Esophagus muscularis mucosa (tissue), 4 donors: ENCODE measurements at regions not wholly inside any gene's neighbourhood (a gene's known extent, or its start where the extent isn't known, plus 50 kb on each side); places are given as distances from the start of the nearest gene placed in this dataset.

Source experiments
- DNase-seq: peaks from one replicate; pipeline ENCODE4 v3.0.0-alpha.2; 2017; ENCODE audit errors: extremely low spot score
- H3K27ac ChIP-seq, 4 donors: fragments of 200-600 bp; sonication (generic); replicated peaks in 1 of 4; 1 replicate in 3 of 4; 2 replicates in 1 of 4; pipeline ENCODE4 v1.5.1; 2016 to 2019; ENCODE audit warnings: mild to moderate bottlenecking in 1 of 4
- H3K27me3 ChIP-seq, 4 donors: fragments of 200-600 bp; sonication (generic); one replicate each; pipeline versions ENCODE4 v1.5.1 to v1.6.0; 2016 to 2019
- H3K36me3 ChIP-seq, 4 donors: fragments of 200-600 bp; sonication (generic); one replicate each; pipeline ENCODE4 v1.5.1; 2016 to 2019
- H3K4me1 ChIP-seq, 4 donors: fragments of 200-600 bp; sonication (generic); one replicate each; pipeline ENCODE4 v1.5.1; 2016 to 2019
- H3K4me3 ChIP-seq, 4 donors: fragments of 200-600 bp; sonication (generic); 1 replicate in 2 of 4; 2 replicates in 2 of 4; pipeline ENCODE4 v1.5.1; 2016 to 2019; ENCODE audit warnings: mild to moderate bottlenecking in 4 of 4, moderate library complexity in 1 of 4
- H3K9me3 ChIP-seq, 4 donors: fragments of 200-600 bp; sonication (generic); 1 replicate in 3 of 4; 2 replicates in 1 of 4; pipeline ENCODE4 v1.5.1; 2016 to 2019
- EP300 ChIP-seq: sonication (generic); formaldehyde crosslinking; IDR thresholded peaks from one replicate; pipeline ENCODE4 v1.6.1; 2017; ENCODE audit warnings: antibody characterized with exemption
- POLR2A ChIP-seq: fragments of 450-650 bp; IDR thresholded peaks from one replicate; pipeline ENCODE4 v1.6.1; 2017; ENCODE audit warnings: antibody characterized with exemption, moderate library complexity, mild to moderate bottlenecking, low read depth
- POLR2AphosphoS5 ChIP-seq, 2 donors: sonication (generic); formaldehyde crosslinking; IDR thresholded peaks; one replicate each; pipeline ENCODE4 v1.6.1; 2017; ENCODE audit warnings: antibody characterized with exemption in 2 of 2
- WGBS: methylation state at CpG from one replicate; pipeline ENCODE4 v1.1.5; 2018; 5-methylcytosine and 5-hydroxymethylcytosine counted together
- intact Hi-C: fragments of 100-400 bp; cut with DNase I; formaldehyde crosslinking; loops from one replicate; pipeline ENCODE4 v1.15.1; 2023
- TF ChIP-seq, protein P1 (sequence below), 3 experiments: fragments of 200-600 bp in 2 of 3; fragments of 450-650 bp in 1 of 3; sonication (generic) in 2 of 3; IDR thresholded peaks; one replicate each; pipeline ENCODE4 v1.5.1; 2017 to 2019; ENCODE audit warnings: antibody characterized with exemption in 3 of 3, mild to moderate bottlenecking in 2 of 3, moderate library complexity in 1 of 3

- no peak for TF ChIP-seq EP300
- TF ChIP-seq POLR2A = no peak
- no peak for TF ChIP-seq POLR2AphosphoS5 (IDR thresholded peaks at IDR 0.05)
- TF ChIP-seq, protein P1, sequence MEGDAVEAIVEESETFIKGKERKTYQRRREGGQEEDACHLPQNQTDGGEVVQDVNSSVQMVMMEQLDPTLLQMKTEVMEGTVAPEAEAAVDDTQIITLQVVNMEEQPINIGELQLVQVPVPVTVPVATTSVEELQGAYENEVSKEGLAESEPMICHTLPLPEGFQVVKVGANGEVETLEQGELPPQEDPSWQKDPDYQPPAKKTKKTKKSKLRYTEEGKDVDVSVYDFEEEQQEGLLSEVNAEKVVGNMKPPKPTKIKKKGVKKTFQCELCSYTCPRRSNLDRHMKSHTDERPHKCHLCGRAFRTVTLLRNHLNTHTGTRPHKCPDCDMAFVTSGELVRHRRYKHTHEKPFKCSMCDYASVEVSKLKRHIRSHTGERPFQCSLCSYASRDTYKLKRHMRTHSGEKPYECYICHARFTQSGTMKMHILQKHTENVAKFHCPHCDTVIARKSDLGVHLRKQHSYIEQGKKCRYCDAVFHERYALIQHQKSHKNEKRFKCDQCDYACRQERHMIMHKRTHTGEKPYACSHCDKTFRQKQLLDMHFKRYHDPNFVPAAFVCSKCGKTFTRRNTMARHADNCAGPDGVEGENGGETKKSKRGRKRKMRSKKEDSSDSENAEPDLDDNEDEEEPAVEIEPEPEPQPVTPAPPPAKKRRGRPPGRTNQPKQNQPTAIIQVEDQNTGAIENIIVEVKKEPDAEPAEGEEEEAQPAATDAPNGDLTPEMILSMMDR (IDR thresholded peaks at IDR 0.05) = no peak
Measured at GRCh38 chr4:52298444-52298843, 247.3 kb downstream of the SPATA18 start.

GRCh38 chr4:52299120-52299519 is 248.0 kb downstream of the SPATA18 start:
- no peaks in the 10 kb centered on the region for H3K27me3 ChIP-seq
- intact Hi-C loops = no loop called here
- WGBS = 84% methylated on average over 7 of the region's 7 CpGs
- DNase-seq = no peak
- H3K4me1 ChIP-seq = no peaks in the 10 kb centered on the region
- TF ChIP-seq POLR2A = no peak
- TF ChIP-seq EP300 = no peak
- no peak for TF ChIP-seq POLR2AphosphoS5 (IDR thresholded peaks at IDR 0.05)
- TF ChIP-seq, protein P1 (IDR thresholded peaks at IDR 0.05) = no peak
- H3K36me3 ChIP-seq = no peaks in the 10 kb centered on the region
- no peak overlapping the region for H3K27ac ChIP-seq
- H3K9me3 ChIP-seq = no peaks in the 10 kb centered on the region
- H3K4me3 ChIP-seq = no peak overlapping the region

More at GRCh38 chr4:52298444-52298843, 247.3 kb downstream of the SPATA18 start:
- no peak overlapping the region for H3K4me3 ChIP-seq
- H3K9me3 ChIP-seq = no peaks in the 10 kb centered on the region
- H3K4me1 ChIP-seq = no peaks in the 10 kb centered on the region
- DNase-seq = no peak
- intact Hi-C loops = no loop called here
- H3K36me3 ChIP-seq = no peaks in the 10 kb centered on the region
- H3K27ac ChIP-seq = no peak overlapping the region
- H3K27me3 ChIP-seq = no peaks in the 10 kb centered on the region
- WGBS = 0% methylated on average over 1 of the region's 1 CpG

GRCh38 chr4:52311464-52312125 is 260.5 kb downstream of the SPATA18 start:
- 81% methylated on average over 2 of the region's 2 CpGs for WGBS
- Histone ChIP-seq H3K36me3 (no peaks in the 10 kb centered on the region), H3K27me3 (peaks cover 0 to 5% (median 0%) of the 10 kb centered on the region in 4 donors), H3K4me3 (no peak overlapping the region), H3K27ac (no peak overlapping the region), H3K4me1 (no peaks in the 10 kb centered on the region), H3K9me3 (peaks cover 0 to 11% (median 0%) of the 10 kb centered on the region in 4 donors)
- no peak for TF ChIP-seq EP300
- TF ChIP-seq POLR2AphosphoS5 (IDR thresholded peaks at IDR 0.05) = no peak
- TF ChIP-seq, protein P1 (IDR thresholded peaks at IDR 0.05) = no peak
- TF ChIP-seq POLR2A = no peak
- intact Hi-C loops = no loop called here
- no peak for DNase-seq

GRCh38 chr4:52312722-52313121 is 261.6 kb downstream of the SPATA18 start:
- TF ChIP-seq, protein P1 (IDR thresholded peaks at IDR 0.05) = no peak
- TF ChIP-seq POLR2A = no peak
- no peak for TF ChIP-seq EP300
- TF ChIP-seq POLR2AphosphoS5 (IDR thresholded peaks at IDR 0.05) = no peak

More at GRCh38 chr4:52312722-52313121, 261.6 kb downstream of the SPATA18 start:
- Histone ChIP-seq H3K4me3 (no peak overlapping the region), H3K36me3 (no peaks in the 10 kb centered on the region), H3K9me3 (peaks cover 0 to 4% (median 0%) of the 10 kb centered on the region in 4 donors), H3K27me3 (peaks cover 0 to 5% (median 0%) of the 10 kb centered on the region in 4 donors), H3K27ac (no peak overlapping the region), H3K4me1 (no peaks in the 10 kb centered on the region)
- 54% methylated on average over 2 of the region's 2 CpGs for WGBS
- no peak for DNase-seq
- intact Hi-C loops = no loop called here
